Ectodermal cell (in vitro differentiated cells): ENCODE measurements at regions not wholly inside any gene's neighbourhood (a gene's known extent, or its start where the extent isn't known, plus 50 kb on each side); places are given as distances from the start of the nearest gene placed in this dataset.

Experiments used
- H3K27ac ChIP-seq: 2 replicates; pipeline ENCODE4 v1.7.0; 2013; ENCODE audit warnings: mild to moderate bottlenecking, low read depth, low read length; ENCODE audit not compliant: insufficient read depth, poor library complexity, severe bottlenecking
- H3K27me3 ChIP-seq: 2 replicates; pipeline ENCODE4 v1.7.0; 2013; ENCODE audit warnings: mild to moderate bottlenecking, low read length; ENCODE audit not compliant: insufficient read depth, control insufficient read depth, poor library complexity, severe bottlenecking
- H3K36me3 ChIP-seq: one replicate; pipeline ENCODE4 v1.7.0; 2013; ENCODE audit warnings: low read length; ENCODE audit not compliant: control insufficient read depth, insufficient read depth
- H3K4me1 ChIP-seq: one replicate; pipeline ENCODE4 v1.7.0; 2013; ENCODE audit warnings: low read length; ENCODE audit not compliant: control insufficient read depth, insufficient read depth
- H3K4me3 ChIP-seq: 2 replicates; pipeline ENCODE4 v1.7.0; 2013; ENCODE audit warnings: low read depth, low read length, control low read depth; ENCODE audit not compliant: insufficient read depth
- H3K9me3 ChIP-seq: 2 replicates; pipeline ENCODE4 v1.7.0; 2013; ENCODE audit warnings: mild to moderate bottlenecking, low read length, moderate library complexity; ENCODE audit not compliant: control insufficient read depth
- WGBS, 2 experiments: methylation state at CpG; one replicate each; pipeline ENCODE4 v1.1.7; 2013; ENCODE audit warnings: missing lambda C conversion rate in 2 of 2; 5-methylcytosine and 5-hydroxymethylcytosine counted together

- 88 to 90% methylated on average over 6 of the region's 6 CpGs for WGBS, 2 experiments
- H3K27ac ChIP-seq = no peak overlapping the region
- no peaks in the 10 kb centered on the region for H3K4me1 ChIP-seq
- H3K4me3 ChIP-seq = no peak overlapping the region
- H3K27me3 ChIP-seq = no peaks in the 10 kb centered on the region
- no peaks in the 10 kb centered on the region for H3K36me3 ChIP-seq
- no peaks in the 10 kb centered on the region for H3K9me3 ChIP-seq
Measured at GRCh38 chr4:156598138-156598681, 373.4 kb downstream of the PDGFC start.

GRCh38 chr4:156596706-156597329, 374.8 kb downstream of the PDGFC start:
- H3K4me1 ChIP-seq = no peaks in the 10 kb centered on the region
- H3K27me3 ChIP-seq = no peaks in the 10 kb centered on the region
- no peak overlapping the region for H3K27ac ChIP-seq
- no peaks in the 10 kb centered on the region for H3K9me3 ChIP-seq
- H3K4me3 ChIP-seq = no peak overlapping the region
- no peaks in the 10 kb centered on the region for H3K36me3 ChIP-seq
- WGBS, 2 experiments = 96% methylated on average over 3 to 4 of the region's 4 CpGs

GRCh38 chr4:156596026-156596425, 375.6 kb downstream of the PDGFC start:
- Histone ChIP-seq H3K9me3 (no peaks in the 10 kb centered on the region), H3K27me3 (no peaks in the 10 kb centered on the region), H3K4me1 (no peaks in the 10 kb centered on the region), H3K36me3 (no peaks in the 10 kb centered on the region), H3K27ac (no peak overlapping the region), H3K4me3 (no peak overlapping the region)
- WGBS, 2 experiments = 92 to 100% methylated on average over 2 of the region's 2 CpGs

GRCh38 chr4:156595041-156595440, 376.6 kb downstream of the PDGFC start:
- Histone ChIP-seq H3K4me3 (no peak overlapping the region), H3K36me3 (no peaks in the 10 kb centered on the region), H3K27me3 (no peaks in the 10 kb centered on the region), H3K9me3 (no peaks in the 10 kb centered on the region), H3K4me1 (no peaks in the 10 kb centered on the region), H3K27ac (no peak overlapping the region)
- 86 to 93% methylated on average over 1 of the region's 1 CpG for WGBS, 2 experiments

GRCh38 chr4:156594624-156595023, 377.0 kb downstream of the PDGFC start:
- no peak overlapping the region for H3K4me3 ChIP-seq
- H3K36me3 ChIP-seq = no peaks in the 10 kb centered on the region
- H3K9me3 ChIP-seq = no peaks in the 10 kb centered on the region
- no peaks in the 10 kb centered on the region for H3K27me3 ChIP-seq
- H3K4me1 ChIP-seq = no peaks in the 10 kb centered on the region
- H3K27ac ChIP-seq = no peak overlapping the region
- WGBS, 2 experiments = 63 to 82% methylated on average over 2 to 3 of the region's 3 CpGs

- Histone ChIP-seq H3K27ac (no peak overlapping the region), H3K27me3 (no peaks in the 10 kb centered on the region), H3K4me3 (no peak overlapping the region), H3K36me3 (no peaks in the 10 kb centered on the region), H3K9me3 (no peaks in the 10 kb centered on the region), H3K4me1 (no peaks in the 10 kb centered on the region)
Measured at GRCh38 chr4:156593464-156593863, 378.1 kb downstream of the PDGFC start.

- no peak overlapping the region for H3K4me3 ChIP-seq
- H3K36me3 ChIP-seq = no peaks in the 10 kb centered on the region
- H3K9me3 ChIP-seq = no peaks in the 10 kb centered on the region
- H3K27me3 ChIP-seq = no peaks in the 10 kb centered on the region
- no peak overlapping the region for H3K27ac ChIP-seq
- no peaks in the 10 kb centered on the region for H3K4me1 ChIP-seq
- 90 to 91% methylated on average over 3 of the region's 3 CpGs for WGBS, 2 experiments
Measured at GRCh38 chr4:156591679-156592078, 379.9 kb downstream of the PDGFC start.

- WGBS, 2 experiments = 92 to 96% methylated on average over 4 to 5 of the region's 5 CpGs
- no peak overlapping the region for H3K27ac ChIP-seq
- no peaks in the 10 kb centered on the region for H3K36me3 ChIP-seq
Measured at GRCh38 chr4:156584100-156584499, 387.5 kb downstream of the PDGFC start.

GRCh38 chr4:156583265-156583664, 388.3 kb downstream of the PDGFC start:
- Histone ChIP-seq H3K9me3 (no peaks in the 10 kb centered on the region), H3K4me3 (no peak overlapping the region), H3K36me3 (no peaks in the 10 kb centered on the region), H3K27ac (no peak overlapping the region), H3K4me1 (no peaks in the 10 kb centered on the region), H3K27me3 (no peaks in the 10 kb centered on the region)
- WGBS, 2 experiments = 100% methylated on average over 1 to 2 of the region's 2 CpGs

More at GRCh38 chr4:156584100-156584499, 387.5 kb downstream of the PDGFC start:
- H3K4me1 ChIP-seq = no peaks in the 10 kb centered on the region
- no peak overlapping the region for H3K4me3 ChIP-seq
- no peaks in the 10 kb centered on the region for H3K9me3 ChIP-seq
- no peaks in the 10 kb centered on the region for H3K27me3 ChIP-seq

- H3K27ac ChIP-seq = no peak overlapping the region
- H3K27me3 ChIP-seq = no peaks in the 10 kb centered on the region
- 94% methylated on average over 3 of the region's 3 CpGs; no CpG with 5 or more reads in 1 of the 2 experiments for WGBS, 2 experiments
- no peaks in the 10 kb centered on the region for H3K4me1 ChIP-seq
- no peak overlapping the region for H3K4me3 ChIP-seq
- no peaks in the 10 kb centered on the region for H3K9me3 ChIP-seq
- no peaks in the 10 kb centered on the region for H3K36me3 ChIP-seq
Measured at GRCh38 chr4:156581282-156582063, 390.1 kb downstream of the PDGFC start.
